ENCODE measurements at regions not wholly inside any gene's neighbourhood (a gene's known extent, or its start where the extent isn't known, plus 50 kb on each side); places are given as distances from the start of the nearest gene placed in this dataset.

DNA sequence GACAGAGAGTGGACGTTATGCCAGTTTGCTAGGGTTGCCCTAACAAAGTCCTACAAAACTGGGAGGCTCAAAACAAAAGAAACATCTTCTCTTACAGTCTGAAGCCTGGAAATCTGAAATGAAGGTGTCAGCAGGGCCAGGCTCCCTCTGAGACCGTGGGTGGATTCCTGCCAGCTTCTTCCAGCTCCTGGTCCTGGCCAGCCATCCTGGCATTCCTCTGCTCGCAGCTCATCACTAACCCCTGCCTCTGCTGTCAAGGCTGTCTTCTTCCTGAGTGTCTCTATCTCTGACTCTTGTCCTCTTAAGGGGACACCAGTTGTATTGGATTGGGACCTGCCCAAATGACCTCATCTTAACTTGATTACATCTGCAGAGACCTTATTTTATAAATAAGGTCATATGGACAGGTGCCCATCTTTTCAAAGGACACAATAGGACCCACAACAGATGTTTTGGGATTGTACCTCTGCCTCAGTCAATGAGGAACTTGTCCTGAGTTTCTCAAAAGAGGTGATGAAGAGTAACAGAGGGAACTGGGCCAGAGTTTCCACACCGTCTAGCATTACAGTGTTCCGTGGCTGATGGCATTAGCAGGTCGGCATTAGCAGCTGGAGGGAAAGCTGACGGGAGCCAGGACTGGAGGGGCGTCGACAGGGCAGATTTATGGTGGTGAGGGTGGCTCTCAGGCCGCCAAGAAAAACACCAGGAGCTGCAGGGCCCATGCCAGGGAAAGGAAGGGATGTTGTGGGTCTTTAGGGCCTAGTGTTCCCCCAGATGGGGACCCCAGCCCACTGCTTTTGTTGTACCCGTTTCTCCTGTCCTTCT lies 157.3 kb downstream of the TBXT start:
- no peak for DNase-seq (ENCODE audit: low read depth, low spot score)

DNA sequence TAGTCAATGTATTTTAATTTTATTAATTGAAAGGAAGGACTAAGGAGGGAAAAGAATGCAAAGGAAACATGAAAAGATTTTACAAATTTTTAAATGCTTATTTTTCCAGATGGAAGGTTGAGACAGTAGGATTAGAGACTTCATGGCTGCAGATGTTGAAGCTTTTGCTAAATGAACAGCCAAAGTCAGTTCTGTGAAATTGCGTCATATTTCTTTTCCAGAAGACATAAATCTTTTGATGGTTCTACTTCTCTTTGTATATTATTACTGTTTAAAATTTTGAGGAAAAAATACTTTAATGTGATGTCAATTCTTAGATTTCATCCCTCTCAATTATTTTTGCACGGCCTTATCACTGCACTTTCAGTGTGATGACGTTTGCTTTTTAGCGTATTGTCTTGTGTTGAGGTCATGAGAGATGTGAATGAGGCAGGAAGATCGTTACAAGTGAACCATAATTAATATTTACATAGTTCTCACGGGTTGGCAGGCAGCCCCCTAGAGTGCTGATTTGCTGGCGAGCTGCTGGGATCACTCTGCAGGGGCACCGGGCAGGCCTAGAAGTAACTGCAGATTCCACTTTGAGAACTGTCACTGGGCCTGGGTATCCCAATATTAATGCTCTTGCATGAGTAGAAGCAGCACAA lies 158.1 kb downstream of the TBXT start:
- DNase-seq (ENCODE audit: low read depth, low spot score): no peak

- DNase-seq (ENCODE audit: low read depth, low spot score): no peak
These were observed 158.9 kb downstream of the TBXT start for GRCh38 chr6:166008441-166009369.

GRCh38 chr6:166007349-166008263 lies 160.0 kb downstream of the TBXT start:
- DNase-seq (ENCODE audit: low read depth, low spot score): no peak

DNA sequence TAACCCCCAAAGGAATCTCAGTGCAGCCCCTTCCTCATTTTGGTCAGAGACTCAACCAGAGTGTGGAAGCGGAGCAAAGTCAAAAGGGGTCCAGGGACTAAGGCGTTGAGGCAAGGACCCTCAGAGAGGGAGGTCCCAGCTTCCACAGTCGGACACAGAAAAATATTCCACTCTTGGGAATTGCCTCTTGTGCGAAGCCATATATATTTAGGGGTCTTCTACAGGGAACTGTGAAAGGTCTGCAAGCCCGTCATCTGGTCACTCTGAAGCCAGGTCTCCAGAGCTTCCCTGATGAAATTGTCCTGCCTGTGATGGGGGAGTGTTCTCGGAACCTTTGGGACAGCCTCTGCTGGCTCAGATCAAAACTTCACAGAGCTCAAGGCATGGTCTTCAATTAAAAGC lies 160.8 kb downstream of the TBXT start:
- no peak for DNase-seq (ENCODE audit: low read depth, low spot score)

DNA sequence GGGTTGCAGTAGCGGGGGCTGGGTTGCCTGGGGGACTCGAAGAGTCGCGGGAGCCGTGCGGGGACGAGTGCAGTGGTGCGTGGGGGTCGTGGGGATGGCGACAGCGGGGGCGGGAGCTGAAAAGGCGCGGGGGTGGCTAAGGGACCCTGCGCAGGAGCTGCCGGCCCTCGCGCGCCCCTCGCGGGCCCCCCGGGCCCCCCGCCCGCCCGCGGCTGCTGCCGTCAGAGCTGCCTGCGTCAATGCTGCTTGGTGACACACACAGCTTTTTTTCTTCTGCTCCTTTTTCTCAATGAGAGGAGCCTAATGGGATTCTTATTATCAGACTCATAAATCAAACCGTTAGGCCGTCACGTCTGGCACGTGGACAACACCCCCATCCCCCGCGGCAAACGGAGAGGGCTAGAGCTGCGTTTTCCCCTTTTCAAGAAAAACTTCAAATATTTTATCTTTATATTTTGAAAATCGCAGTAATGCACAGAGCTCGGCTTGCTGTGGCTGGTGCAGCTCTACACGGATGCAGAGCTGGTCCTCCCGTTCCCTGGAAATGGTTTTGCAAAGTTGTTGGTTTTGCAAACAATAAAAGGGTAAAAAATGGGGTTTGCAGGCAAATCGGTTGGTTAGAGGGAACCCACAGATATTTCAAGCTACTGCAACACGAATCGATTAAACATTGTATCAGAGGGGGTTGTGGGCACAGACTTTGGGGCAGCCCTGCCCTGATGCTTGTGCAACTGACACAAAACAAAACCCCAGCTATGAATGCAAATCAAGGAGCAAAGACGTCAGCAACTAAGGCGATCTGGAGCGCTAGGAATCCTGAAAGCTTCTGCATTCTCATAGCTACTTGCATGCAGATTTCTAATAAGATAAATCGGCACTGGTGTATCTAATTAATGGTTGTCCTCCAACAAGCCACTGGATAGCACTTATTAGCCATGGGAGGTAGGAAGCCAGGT lies 161.4 kb downstream of the TBXT start:
- no peak for DNase-seq (ENCODE audit: low read depth, low spot score)

DNA sequence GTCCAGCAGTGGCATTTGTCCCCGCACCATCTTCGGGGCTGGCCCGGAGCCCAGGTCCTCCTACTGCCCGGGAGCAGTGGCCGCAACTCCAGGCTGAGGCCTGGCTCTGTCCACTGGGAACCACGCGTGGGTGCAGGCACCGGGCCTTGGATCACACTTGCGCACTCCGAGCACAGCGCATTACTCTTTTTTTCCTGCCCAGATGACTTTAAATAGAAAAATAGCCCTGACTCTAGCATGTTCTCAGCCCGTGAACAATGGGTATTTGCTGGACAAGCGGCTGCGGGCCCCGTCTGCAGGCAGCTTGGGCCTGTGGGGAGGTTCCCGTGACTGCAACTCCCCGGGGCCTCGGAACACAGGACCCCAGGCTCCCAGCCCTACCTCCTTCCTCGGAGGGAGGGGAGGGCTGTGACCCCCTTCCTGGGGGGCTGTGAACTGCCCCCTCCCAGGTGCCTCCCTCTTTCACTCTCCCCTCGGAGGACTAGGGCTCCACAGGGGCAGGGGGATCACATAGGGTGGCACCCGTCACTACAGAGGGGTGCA lies 162.2 kb downstream of the TBXT start:
- DNase-seq (ENCODE audit: low read depth, low spot score): no peak

GRCh38 chr6:166004876-166005275 lies 162.8 kb downstream of the TBXT start:
- DNase-seq (ENCODE audit: low read depth, low spot score): no peak

DNA sequence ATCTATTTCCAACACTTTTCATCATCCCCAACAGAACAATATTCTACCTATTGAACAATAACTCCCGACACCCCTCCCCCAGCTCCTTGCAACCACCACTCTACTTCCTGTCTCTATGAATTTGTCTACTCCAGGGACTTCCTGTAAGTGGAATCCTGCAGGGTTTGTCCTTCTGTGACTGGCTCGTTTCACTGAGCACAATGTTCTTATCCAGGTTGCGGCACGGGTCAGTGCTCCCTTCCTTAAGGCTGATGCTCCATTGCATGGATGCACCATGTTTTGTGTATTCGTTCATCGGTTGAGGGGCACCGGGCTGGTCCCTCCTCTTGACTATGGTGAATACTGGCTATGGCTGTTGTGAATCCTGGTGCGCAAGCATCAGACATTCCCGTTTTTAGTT lies 163.2 kb downstream of the TBXT start:
- DNase-seq (ENCODE audit: low read depth, low spot score): no peak

GRCh38 chr6:166003569-166003968 lies 164.1 kb downstream of the TBXT start:
- DNase-seq (ENCODE audit: low read depth, low spot score): no peak

- DNase-seq (ENCODE audit: low read depth, low spot score): no peak
These were observed 166.3 kb downstream of the TBXT start for GRCh38 chr6:166001359-166001758.

GRCh38 chr6:165999279-165999678 lies 168.4 kb downstream of the TBXT start:
- no peak for DNase-seq (ENCODE audit: low read depth, low spot score)

DNA sequence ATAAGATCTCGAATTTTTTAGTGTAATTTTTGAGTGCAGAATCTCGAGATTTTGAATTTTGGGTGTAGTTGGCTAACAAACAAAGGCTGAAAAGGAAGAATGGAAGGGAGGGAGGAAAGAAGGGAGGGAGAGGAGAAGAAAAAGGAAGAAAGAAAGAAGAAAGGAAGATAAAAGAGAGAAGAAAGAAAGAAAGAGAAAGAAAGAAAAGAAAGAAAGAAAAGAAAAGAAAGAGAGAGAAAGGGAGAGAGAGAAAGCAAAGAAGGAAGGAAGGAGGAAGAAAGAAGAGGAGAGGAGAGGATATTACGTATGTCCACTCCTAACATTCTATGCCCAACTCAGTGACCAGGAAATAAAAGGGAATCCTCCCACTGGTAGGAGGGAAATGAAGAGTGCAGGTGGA lies 169.6 kb downstream of the TBXT start:
- DNase-seq (ENCODE audit: low read depth, low spot score): no peak

GRCh38 chr6:165991341-165991740 lies 176.3 kb downstream of the TBXT start:
- no peak for DNase-seq (ENCODE audit: low read depth, low spot score)

GRCh38 chr6:165990216-165990615 lies 177.4 kb downstream of the TBXT start:
- no peak for DNase-seq (ENCODE audit: low read depth, low spot score)

DNA sequence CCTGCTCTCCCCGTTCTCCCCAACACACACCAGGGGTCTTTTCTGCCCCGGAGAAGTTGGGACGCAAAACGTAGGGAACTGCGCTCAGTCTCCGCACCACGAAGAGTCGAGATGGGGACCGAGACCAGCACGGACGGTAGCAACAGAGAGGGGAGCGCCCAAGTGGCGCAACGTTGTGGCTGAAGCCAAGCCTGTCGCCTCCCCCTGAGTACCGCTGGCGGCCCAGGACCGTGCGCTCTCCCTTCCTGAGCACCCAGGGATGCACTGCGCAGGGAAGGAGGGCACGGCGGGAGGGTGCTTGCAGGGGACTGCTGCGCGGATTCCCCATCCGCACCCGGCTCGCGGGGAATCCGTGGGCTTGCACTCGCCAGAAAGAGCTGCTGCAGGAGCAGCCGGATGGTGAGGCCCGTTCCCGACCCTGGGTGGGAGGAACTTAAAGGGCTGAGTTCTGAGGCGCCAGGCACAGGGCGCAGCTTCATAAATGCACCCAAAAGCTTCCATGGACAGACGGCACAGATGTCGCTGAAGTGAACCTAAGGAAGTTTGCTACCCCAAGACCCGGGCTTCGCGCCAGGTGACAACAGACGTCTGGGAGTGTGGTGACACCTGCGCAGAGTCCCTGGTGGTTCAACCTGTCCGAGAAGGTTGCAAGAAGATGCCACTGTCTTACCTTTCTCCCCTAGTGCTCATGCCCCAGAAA lies 178.7 kb downstream of the TBXT start:
- no peak for DNase-seq (ENCODE audit: low read depth, low spot score)

- DNase-seq (ENCODE audit: low read depth, low spot score): no peak
These were observed 179.3 kb downstream of the TBXT start for GRCh38 chr6:165988302-165988756.

- DNase-seq (ENCODE audit: low read depth, low spot score): peak; percentile 73
These were observed 180.0 kb downstream of the TBXT start for GRCh38 chr6:165987483-165988301.

All from smooth muscle cell of the brain vasculature (primary cell).